NCI-H1694 (cell line): ENCODE measurements at regions not wholly inside any gene's neighbourhood (a gene's known extent, or its start where the extent isn't known, plus 50 kb on each side); places are given as distances from the start of the nearest gene placed in this dataset.

ENCODE experiments used
- DNase-seq: peaks from one replicate; lab custom pipeline; 2025; lab: John Stamatoyannopoulos, UW

- no peak for DNase-seq
Measured at GRCh38 chr3:46113608-46114007, 86.3 kb upstream of the XCR1 start.

DNA sequence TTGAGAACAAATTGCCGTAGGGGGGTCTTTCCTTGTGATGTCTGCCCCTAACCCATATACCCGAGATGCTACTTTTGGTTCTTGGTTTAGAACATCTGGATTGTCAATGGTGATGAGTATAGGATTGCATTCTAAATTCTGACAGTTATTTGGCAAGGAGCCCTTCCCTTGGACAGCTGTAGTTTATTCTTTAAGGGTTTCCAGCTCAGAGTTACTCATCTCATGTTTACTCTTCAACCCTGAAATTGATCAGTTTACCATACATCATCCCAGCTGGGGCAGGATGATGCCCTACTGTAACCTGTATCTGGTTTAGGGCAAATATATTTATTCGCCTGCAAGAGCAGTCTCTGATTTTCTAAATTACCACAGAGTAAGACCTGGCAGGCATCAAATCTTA lies 85.7 kb upstream of the XCR1 start:
- DNase-seq: no peak

GRCh38 chr3:46112296-46112695 lies 85.0 kb upstream of the XCR1 start:
- no peak for DNase-seq

- DNase-seq: no peak
Measured at GRCh38 chr3:46110701-46111493, 83.6 kb upstream of the XCR1 start.

DNA sequence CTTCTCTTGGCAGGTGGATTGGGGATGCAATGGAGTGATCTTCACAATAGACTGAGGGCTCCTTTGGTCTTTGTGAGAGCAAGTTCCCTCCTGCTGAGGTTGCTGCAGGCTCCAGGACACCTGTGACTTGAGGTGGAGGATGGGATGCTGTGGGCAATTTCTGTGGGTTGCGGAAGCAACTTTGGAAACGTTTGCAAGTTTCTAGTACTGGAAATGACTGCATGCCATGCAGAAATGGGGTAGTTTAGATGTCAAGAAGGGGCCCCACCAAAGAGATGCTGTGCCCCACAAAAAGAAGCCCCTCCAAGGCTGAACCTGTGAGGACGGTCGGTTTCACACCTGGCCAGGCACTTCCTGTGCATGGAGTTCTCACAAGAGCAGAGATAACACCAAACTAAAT lies 80.4 kb upstream of the XCR1 start:
- DNase-seq: no peak

GRCh38 chr3:46105306-46105919 lies 78.1 kb upstream of the XCR1 start:
- DNase-seq: no peak

- DNase-seq: no peak
Measured at GRCh38 chr3:46104706-46105105, 77.4 kb upstream of the XCR1 start.

DNA sequence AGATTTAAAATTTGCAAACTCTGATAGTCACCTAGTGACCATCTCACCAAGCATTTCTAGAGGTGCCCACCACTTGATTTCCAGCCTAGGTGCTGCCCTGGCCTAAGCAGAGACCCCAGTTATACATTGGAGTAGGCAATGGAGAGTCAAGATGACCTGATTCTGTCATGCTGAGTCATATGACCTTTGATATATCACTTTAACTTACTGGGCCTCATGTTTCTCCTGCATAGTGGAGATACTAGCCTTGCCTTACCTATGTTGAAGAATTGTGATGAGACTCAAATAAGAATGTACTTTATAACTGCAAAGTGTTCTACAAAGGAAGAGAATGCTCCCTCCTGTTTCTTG lies 75.5 kb upstream of the XCR1 start:
- DNase-seq: no peak

GRCh38 chr3:46102059-46102779 lies 74.9 kb upstream of the XCR1 start:
- no peak for DNase-seq

DNA sequence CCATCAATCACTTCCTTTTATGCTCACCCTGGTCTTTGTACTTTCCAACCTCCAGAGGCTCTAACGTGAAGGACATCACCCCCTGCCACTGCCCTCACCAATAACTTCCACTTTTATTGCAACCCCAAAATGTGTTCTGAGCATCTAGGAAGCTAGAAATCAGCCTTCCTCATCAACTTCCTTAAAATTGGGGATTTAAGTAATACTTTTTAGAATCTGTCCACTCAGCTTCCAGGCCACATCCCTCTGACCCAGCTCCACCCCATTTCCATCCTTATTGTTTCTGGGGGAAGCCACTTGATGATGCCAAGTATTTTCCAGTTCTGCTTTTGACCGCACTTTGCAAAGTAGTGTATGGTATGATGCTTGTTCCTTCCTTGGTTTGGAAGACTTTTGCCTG lies 73.5 kb upstream of the XCR1 start:
- DNase-seq: no peak

DNA sequence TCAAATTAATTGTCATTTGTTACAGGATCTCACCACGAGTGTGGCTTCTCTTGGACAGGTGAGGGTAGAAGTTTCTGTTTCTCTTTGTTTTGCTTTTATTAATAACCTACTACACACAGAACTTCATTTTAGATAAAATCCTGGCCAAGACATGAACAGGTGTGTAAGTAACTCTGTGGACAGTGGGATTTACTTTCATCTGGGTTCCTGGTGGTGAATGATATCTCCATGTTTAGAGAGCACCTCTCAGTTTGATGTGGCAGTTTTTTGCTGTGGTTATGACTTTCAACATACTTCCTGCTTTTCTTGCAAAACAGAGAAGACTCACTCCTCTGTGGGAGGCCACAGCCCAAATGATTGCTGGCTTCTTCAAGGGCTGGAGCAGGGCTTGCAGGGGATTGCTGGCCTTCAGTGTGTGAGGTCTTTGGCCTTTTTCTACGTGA lies 71.1 kb upstream of the XCR1 start:
- DNase-seq: no peak

GRCh38 chr3:46097691-46098241 lies 70.5 kb upstream of the XCR1 start:
- DNase-seq: no peak

DNA sequence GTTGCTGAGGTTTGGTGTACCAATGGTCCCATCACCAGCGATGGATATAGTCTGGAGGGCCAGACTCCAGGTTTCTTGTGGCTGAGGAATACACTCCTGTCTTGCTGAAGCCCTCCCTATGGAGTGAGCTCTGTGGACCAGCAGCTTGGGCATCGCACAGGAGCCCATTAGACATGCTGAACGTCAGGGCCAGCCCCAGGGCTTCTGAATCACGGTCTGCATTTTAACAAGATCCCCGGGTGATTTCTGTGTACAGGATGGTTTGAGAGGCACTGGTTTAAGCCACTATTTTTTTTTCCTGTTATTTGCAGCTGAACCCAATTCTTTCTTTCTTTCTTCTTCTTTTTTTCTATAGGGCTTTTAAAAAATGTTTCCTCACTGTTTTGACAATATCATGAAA lies 69.5 kb upstream of the XCR1 start:
- no peak for DNase-seq

DNA sequence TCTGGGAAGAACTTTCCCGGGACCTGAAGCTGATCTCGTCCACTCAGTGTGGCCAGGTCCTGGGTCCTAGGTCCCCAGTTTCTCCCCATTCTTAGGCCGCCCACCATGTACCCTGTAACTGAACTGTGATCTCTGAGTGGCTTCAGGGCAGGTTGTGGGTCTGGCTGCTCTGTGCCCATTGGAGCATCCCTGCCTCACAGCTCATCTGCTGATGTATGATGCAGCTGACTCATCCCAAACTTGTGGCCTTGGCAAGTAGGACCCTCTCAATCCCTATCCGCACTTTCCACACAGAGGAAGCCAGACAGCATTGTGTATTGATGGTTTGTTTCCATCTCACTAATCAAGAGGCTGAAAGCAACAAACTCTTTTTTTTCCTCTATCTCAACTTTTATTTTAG lies 69.1 kb upstream of the XCR1 start:
- no peak for DNase-seq

GRCh38 chr3:46095307-46095706 lies 68.0 kb upstream of the XCR1 start:
- DNase-seq: no peak

DNA sequence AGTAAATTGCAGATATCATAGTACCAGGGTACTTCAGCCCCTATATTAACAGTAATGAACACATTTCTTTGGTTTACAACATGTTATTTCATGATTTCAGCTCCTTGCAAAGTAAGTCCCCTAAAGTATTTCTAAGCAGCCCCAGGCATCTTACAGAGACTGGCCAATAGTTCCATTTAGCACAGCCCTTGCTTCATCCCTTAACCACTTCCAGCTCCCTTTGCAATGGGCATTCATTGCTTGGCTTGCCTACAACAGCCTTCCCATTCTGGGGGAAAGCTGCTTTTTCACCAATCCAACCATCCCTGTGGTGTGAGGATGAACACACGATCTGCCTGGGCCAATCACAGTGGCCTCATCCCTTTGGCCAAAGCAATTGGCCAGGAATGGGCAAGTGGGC lies 67.2 kb upstream of the XCR1 start:
- no peak for DNase-seq

DNA sequence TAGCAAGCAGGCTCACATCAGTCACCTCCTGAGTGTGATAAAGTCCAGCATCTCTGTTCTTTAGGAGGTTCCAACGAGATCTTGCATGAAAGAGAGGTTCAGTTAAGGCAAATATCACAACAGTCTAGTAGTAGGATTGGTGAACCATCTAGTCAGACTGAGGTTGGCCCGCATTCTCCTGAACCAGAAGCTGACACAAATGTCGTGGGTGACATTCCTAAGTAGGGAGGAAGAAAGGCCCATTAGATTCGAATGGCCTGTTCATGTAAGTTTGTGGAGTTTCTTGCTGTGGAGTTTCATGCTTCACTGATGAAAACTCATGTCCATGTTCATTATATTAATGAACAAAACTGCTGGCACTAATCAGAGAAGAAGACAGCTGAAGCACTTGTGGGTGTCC lies 66.7 kb upstream of the XCR1 start:
- no peak for DNase-seq

GRCh38 chr3:46093327-46093942 lies 66.2 kb upstream of the XCR1 start:
- DNase-seq: no peak

GRCh38 chr3:46092702-46093080 lies 65.4 kb upstream of the XCR1 start:
- DNase-seq: no peak

DNA sequence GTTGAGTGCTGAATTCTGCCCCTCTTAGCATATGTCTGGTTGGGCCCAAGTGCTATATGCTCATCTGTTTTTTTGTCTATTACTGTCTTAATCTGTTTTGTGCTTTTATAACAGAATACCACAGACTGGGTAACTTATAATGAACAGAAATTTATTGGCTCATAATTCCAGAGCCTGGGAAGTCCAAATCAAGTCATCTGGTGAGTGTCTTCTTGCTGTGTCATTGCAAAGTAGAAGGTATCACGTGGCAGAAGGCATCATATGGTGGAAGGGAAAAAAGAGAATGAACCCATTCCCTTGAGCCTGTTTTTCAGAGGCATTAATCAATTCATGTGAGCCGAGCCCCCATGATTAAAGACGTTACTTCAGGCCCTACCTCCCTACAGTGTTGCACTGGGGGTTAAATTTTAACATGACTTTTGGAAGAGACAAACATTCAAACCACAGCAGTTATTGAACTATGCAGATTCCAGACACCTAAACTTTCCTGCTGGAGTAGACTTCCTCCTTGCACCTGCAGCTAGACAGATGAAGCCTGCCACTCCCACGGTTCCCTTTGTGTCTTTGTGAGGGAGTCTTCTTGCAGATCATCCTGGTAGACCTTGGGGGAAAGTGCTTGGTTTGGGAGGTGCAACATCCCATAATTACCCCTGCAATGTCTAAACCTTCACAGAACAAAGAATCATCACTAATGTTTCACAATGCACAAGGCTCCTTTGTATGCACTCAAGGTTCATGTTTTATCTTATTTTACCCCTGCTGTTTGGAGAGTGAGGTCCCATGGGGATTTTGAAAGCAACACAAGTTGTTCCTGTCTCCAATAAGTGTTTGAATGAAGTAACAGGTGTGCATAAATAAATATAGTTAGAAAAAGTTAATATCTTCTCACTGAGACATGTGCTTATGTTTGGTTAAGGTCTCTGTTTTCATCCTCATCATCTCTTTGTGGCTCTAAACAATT lies 64.7 kb upstream of the XCR1 start:
- DNase-seq: no peak

- DNase-seq: no peak
Measured at GRCh38 chr3:46091046-46091445, 63.8 kb upstream of the XCR1 start.
